ENCODE measurements at regions not wholly inside any gene's neighbourhood (a gene's known extent, or its start where the extent isn't known, plus 50 kb on each side); places are given as distances from the start of the nearest gene placed in this dataset.
A peak's percentile ranks its signal among the peaks of the same experiment; 100 is the strongest.
"Not testable (repeated sequence)": the region's sequence is repeated elsewhere in the genome, so short reads cannot be mapped to it uniquely, and the experiment has no call there.

DNA sequence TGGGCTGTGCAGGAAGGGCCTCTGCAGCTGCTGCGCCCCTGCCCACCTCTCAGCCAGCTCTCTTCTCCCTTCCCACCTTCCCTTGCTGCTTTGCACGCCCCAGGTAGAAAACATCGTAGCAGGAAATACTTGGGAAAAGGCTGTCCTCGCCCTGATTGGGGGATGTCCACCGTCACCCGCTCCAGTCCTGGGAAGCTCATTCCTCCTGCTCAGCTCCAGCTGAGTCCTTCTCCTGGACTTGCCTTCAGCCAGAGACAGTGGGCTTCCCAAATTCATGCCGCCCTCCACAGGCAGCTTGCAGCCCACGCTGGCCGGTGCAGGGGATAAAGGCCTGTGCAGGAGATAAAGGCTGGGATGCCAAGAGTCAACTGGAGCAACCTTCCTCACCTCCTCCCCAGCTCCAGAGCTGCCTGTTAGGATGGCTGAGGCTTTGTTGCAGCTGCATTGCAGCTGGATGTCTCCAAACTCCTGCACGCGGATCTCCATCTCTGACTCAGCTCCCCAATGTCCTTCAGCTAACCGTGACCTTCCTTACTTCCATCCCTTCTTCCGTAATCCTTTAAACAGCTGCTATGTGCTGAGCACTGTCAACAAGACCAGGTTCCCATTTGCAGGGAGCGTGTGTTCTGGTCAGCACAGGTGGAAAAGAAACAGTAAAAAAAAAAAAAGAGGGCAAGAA is 402.0 kb upstream of the TNRC6C start:
- no peak for DNase-seq (ENCODE audit: extremely low read depth in 1 of 11, low read depth in 9 of 11, low spot score in 4 of 11)

DNA sequence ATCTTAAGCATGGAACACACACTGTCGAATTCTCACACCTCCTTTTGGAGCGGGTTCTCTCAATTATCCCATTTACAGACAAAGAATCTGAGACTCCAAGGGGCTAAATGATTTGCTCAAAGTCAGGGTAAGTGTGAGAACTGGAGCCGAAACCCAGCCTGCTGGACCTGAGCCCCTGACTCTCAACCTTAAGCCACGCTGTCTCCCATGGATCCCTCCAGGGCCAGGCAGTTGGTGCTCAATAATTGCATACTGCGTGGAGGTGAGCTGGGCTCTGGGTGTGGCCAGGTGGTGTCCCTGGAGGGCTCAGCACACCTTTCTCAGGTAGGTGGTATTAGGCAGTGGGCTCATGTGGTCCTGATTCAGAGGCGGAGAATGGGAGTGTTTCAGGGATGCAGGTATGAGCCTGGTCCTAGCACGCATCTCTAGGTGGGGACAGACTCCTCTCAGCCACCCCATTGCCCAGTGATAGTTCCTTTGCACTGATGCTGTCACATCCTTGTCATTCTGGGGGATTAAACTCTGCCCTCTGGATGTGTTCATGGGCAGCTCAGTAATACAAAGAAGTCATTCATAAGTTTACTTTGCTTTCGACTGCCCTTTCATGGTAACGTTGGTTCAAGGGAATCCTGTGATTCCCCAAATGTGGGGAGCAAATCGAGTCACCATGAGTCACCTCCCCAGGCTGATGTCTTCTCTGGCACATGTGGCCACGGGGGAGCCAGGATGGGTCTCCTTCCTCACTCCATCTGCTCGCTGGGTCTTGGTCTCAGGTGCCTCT is 399.5 kb upstream of the TNRC6C start:
- no peak for DNase-seq (ENCODE audit: extremely low read depth in 1 of 11, low read depth in 9 of 11, low spot score in 4 of 11)

- DNase-seq (ENCODE audit: extremely low read depth in 1 of 11, low read depth in 9 of 11, low spot score in 4 of 11), result no peak
These were observed 398.1 kb upstream of the TNRC6C start for GRCh38 chr17:77560381-77560780.

GRCh38 chr17:77560841-77561240 is 397.7 kb upstream of the TNRC6C start:
- DNase-seq (ENCODE audit: extremely low read depth in 1 of 11, low read depth in 9 of 11, low spot score in 4 of 11), result no peak

DNA sequence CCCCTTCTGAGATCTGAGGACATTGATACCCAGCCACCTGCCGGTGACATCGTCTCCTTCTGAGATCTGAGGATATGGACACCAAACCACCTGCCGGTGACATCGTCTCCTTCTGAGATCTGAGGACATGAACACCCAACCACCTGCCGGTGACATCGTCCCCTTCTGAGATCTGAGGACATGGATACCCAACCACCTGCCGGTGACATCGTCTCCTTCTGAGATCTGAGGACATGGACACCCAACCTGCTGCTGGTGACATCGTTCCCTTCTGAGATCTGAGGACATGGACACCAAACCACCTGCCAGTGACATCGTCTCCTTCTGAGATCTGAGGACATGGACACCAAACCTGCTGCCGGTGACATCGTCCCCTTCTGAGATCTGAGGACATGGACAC is 396.1 kb upstream of the TNRC6C start:
- DNase-seq (ENCODE audit: extremely low read depth in 1 of 11, low read depth in 9 of 11, low spot score in 4 of 11), result not testable (repeated sequence)

DNA sequence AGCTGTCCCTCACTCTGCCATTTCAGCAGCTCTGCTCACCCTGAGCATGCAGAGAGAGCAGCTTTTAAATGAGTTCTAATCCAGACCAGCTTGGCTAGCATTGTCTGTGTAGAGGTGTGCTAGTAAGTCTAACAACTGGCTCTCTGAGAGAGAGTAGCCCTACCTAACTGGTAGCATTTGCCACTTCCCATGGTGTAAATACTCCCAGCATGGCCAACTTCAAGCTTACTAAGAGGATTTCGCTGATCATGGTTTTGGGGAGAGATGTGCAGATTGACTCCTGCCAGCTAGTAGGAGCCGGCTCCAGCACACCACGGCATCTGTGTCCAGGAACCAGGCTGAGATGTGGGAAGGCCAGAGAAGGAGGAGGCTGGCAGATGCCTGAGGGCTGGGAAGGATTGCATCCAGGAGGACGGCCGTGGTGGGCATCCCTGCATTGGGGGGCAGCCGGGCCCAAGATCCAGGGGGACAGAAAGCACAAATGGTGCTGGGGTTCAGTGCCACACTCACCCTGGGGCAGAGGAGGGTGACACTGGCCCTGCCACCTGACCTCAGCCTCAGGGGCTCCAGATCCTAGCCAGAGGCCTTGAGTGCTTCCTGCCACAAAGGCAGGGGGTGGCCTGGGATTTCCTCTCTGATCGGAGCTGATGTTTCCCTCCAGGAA is 394.9 kb upstream of the TNRC6C start:
- DNase-seq (ENCODE audit: extremely low read depth in 1 of 11, low read depth in 9 of 11, low spot score in 4 of 11), result no peak

DNA sequence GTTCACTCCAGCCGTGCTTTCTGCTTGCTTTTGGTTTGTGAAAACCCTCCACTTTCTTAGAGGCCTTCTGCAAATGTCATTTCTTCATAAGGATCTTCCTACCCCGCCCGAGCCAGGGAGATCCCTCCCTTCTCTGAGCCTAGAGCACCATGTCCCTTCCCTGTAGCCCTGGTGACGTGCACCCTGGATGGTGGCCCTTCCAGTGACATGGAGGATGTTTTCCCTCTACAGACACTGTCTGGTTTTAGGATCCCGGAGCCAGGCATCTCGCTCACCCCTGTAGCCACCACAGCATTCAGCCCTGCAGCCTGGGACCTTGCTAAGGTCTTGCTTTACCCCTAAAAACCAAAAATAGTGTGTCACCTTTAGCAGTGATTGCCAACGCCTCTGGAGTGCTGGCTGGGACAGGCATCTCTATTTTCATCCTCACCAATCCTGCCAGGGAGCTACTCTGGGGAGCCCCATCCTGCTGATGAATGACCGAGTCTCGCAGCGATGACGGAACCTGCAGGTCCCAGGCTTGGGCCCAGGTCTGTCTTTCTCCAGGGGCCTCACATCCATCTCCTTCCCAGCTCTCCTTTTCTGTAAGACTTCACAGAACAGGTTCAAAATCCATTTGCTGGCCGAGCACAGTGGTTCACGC is 394.1 kb upstream of the TNRC6C start:
- no peak for DNase-seq (ENCODE audit: extremely low read depth in 1 of 11, low read depth in 9 of 11, low spot score in 4 of 11)

DNA sequence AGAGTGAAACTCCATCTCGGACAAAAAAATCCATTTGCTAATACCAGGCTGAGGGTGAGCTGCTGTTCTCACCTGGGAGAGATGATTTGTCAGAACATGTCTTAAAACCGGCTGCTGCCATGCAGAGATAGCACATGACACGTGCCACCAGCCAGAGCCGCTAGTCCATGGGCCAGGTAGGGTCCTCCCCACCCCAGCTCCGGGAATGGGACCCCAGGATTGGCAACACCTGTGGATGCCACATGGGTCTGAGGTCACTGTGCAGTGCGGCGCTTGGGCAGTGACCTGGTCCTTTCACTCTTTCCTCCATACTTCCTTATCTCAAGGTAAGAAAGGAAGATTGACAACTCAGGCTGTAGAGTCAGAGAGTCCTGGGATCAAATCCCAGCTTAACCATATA is 393.3 kb upstream of the TNRC6C start:
- DNase-seq (ENCODE audit: extremely low read depth in 1 of 11, low read depth in 9 of 11, low spot score in 4 of 11), result no peak

- DNase-seq (ENCODE audit: extremely low read depth in 1 of 11, low read depth in 9 of 11, low spot score in 4 of 11), result no peak
These were observed 392.4 kb upstream of the TNRC6C start for GRCh38 chr17:77566151-77566550.

GRCh38 chr17:77566566-77567138 is 391.9 kb upstream of the TNRC6C start:
- no peak for DNase-seq (ENCODE audit: extremely low read depth in 1 of 11, low read depth in 9 of 11, low spot score in 4 of 11)

- DNase-seq (ENCODE audit: extremely low read depth in 1 of 11, low read depth in 9 of 11, low spot score in 4 of 11), result no peak
These were observed 390.0 kb upstream of the TNRC6C start for GRCh38 chr17:77568540-77568939.

DNA sequence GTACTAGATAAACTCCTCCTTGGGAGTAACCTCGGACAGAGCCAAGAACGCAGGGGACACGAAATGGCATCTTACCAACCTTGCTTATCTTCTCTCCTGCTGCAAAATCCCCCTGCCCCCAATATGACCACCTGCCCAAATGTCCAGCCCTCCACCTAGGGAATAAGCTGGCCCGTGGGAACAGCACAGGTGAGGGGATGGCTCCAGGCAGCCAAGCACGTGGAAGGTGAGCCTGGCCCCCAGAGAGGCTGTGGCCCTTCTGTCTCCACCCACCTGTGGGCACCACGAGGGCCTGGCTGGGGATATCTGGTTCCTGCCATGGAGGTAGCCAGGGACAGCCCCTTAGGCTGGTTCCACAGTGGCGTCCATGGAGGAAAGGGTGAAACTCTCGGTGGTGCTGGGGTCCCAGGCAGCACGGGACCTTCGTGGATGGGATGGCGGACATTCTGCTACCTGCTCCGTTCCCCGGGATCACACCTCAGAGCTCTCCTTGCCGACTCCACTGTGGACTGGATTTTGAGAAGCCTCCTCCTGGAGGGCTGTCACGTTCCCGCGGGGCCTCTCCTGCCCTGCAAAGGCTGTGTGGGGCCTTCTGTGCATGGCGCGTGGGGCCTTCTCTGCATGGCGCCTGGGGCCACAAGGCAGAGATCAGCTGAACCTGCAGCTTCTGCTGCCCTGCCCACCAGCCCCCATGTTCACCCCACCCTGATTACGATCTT is 388.5 kb upstream of the TNRC6C start:
- DNase-seq (ENCODE audit: extremely low read depth in 1 of 11, low read depth in 9 of 11, low spot score in 4 of 11), result no peak

DNA sequence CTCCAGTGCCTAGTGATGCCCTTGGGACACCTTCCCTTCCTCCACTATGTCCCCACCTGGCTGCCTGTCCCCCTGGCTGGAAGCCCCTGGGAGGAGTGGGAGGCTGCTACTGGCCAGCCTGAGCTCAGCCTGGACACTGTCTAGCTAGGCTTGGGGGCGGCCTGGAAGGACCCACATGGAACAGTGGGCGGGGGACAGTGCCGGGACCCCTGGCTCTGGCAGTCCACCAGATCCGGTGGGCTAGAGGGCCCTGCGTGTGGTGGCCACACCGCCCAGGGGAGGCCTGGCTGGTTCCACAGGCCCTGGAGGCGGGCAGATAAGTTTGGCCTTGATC is 388.0 kb upstream of the TNRC6C start:
- DNase-seq (ENCODE audit: extremely low read depth in 1 of 11, low read depth in 9 of 11, low spot score in 4 of 11), result no peak

GRCh38 chr17:77571155-77571981 is 387.1 kb upstream of the TNRC6C start:
- DNase-seq (ENCODE audit: extremely low read depth in 1 of 11, low read depth in 9 of 11, low spot score in 4 of 11), result peak in 2 of 11 donors; percentile 11 to 14

DNA sequence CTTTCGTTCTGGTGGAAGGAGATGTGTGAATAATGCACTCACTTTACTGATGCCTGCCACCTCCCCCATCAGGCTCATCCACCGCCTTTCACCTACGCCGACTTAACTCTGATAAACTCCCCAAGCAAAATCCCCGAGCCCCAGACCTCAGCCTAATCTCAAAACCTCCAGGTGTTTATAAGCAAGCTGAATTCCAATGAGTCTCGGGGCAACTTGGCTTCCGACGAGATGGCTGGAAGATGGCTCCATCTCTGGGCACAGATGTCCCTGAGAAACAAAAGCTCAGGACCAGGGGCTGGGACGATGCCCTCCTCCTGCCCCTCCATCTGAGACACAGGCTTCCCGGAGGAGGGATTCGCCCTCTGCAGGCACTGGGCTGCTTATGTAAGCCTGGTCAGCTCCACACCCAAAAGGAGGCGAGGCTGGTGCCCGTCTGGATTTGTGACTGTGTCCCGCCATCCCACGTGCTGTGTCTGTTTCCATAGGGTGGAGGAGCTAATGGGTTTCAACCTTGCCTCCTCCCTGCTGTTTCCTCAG is 386.4 kb upstream of the TNRC6C start:
- DNase-seq (ENCODE audit: extremely low read depth in 1 of 11, low read depth in 9 of 11, low spot score in 4 of 11), result no peak

- no peak for DNase-seq (ENCODE audit: extremely low read depth in 1 of 11, low read depth in 9 of 11, low spot score in 4 of 11)
These were observed 385.7 kb upstream of the TNRC6C start for GRCh38 chr17:77572851-77573250.

DNA sequence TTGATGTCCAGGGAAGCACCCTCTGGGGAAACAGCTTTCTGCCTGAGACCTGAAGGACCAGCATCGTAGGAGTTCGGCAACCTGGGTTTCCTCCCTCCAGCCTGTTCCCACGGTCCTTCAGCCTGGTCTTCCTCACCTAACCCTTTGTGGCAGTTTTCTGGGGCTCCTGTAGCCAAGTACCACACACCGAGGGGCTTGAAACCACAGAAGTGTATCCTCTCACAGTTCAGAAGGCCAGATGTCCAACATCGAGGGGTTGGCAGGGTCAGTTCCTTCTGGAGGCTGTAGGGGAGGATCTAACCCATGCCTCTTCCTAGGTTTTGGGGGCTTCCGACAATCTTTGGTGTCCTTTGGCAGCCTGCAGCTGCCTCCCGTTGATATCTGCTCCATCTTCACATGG is 381.0 kb upstream of the TNRC6C start:
- no peak for DNase-seq (ENCODE audit: extremely low read depth in 1 of 11, low read depth in 9 of 11, low spot score in 4 of 11)

GRCh38 chr17:77579131-77579530 is 379.4 kb upstream of the TNRC6C start:
- no peak for DNase-seq (ENCODE audit: extremely low read depth in 1 of 11, low read depth in 9 of 11, low spot score in 4 of 11)

Measured in renal cortex interstitium (tissue), 11 donors.